Upper lobe of right lung (tissue), 1 donor: ENCODE measurements at regions not wholly inside any gene's neighbourhood (a gene's known extent, or its start where the extent isn't known, plus 50 kb on each side); places are given as distances from the start of the nearest gene placed in this dataset.
A peak's percentile ranks its signal among the peaks of the same experiment; 100 is the strongest.

Experiments used
- ATAC-seq: fragments of 200-7000 bp; cut with Tn5 transposase; one replicate; pipeline ENCODE4 v1.9.1; 2020; ENCODE audit warnings: mild to moderate bottlenecking, moderate library complexity
- DNase-seq: peaks from one replicate; pipeline ENCODE4 v3.0.0-alpha.2; 2020
- H3K27ac ChIP-seq: fragments of 200-600 bp; one replicate; pipeline ENCODE4 v1.8.0; 2022
- H3K27me3 ChIP-seq: fragments of 200-600 bp; one replicate; pipeline ENCODE4 v1.8.0; 2022; ENCODE audit warnings: mild to moderate bottlenecking
- H3K36me3 ChIP-seq: fragments of 200-600 bp; one replicate; pipeline ENCODE4 v1.8.0; 2022
- H3K4me1 ChIP-seq: fragments of 200-600 bp; one replicate; pipeline ENCODE4 v1.8.0; 2022
- H3K4me3 ChIP-seq: fragments of 200-600 bp; one replicate; pipeline ENCODE4 v1.8.0; 2022; ENCODE audit warnings: mild to moderate bottlenecking
- H3K9me3 ChIP-seq: fragments of 200-600 bp; one replicate; pipeline ENCODE4 v1.8.0; 2022
- intact Hi-C: fragments of 100-400 bp; cut with DNase I; formaldehyde crosslinking; loops from one replicate; pipeline ENCODE4 v1.11.0; 2022
- TF ChIP-seq, protein P1 (sequence below): fragments of 200-600 bp; IDR thresholded peaks from one replicate; pipeline ENCODE4 v1.8.0; 2022; ENCODE audit warnings: antibody characterized with exemption
- donor health status: DM: no; HTN: yes; CAD: no; lungs with severe emphysema.

GRCh38 chr6:24994812-24995211, 59.1 kb upstream of the RIPOR2 start:
- peak; percentile 20 for ATAC-seq
- intact Hi-C loops, result loop anchor here (10.0 kb wide), 1 partner anchor 140 kb away; no protein-coding TSS in a partner anchor
- TF ChIP-seq, protein P1, sequence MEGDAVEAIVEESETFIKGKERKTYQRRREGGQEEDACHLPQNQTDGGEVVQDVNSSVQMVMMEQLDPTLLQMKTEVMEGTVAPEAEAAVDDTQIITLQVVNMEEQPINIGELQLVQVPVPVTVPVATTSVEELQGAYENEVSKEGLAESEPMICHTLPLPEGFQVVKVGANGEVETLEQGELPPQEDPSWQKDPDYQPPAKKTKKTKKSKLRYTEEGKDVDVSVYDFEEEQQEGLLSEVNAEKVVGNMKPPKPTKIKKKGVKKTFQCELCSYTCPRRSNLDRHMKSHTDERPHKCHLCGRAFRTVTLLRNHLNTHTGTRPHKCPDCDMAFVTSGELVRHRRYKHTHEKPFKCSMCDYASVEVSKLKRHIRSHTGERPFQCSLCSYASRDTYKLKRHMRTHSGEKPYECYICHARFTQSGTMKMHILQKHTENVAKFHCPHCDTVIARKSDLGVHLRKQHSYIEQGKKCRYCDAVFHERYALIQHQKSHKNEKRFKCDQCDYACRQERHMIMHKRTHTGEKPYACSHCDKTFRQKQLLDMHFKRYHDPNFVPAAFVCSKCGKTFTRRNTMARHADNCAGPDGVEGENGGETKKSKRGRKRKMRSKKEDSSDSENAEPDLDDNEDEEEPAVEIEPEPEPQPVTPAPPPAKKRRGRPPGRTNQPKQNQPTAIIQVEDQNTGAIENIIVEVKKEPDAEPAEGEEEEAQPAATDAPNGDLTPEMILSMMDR, result no peak

DNA sequence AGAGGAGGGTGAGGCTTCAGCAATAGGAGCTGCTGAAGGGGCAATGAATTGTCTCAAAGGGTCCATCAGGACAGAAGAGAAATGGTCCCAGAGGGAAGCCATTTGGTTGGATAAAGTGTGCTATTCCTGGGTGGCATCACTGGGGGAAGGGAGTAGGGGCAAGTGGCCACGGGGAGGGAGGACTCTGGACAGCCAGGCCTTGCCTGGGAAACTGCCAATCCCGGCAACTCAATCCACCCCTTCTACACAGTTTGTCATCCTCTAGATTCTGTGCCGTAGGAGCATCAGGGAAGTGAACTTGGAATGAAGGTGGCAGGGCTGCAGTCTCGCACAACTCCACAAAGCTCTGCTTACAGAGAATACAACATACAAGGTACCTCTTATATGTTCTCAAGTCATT, 59.5 kb upstream of the RIPOR2 start:
- TF ChIP-seq, protein P1, result no peak
- no peaks in the 10 kb centered on the region for H3K27me3 ChIP-seq
- H3K9me3 ChIP-seq, result no peaks in the 10 kb centered on the region
- no peak overlapping the region for H3K4me3 ChIP-seq
- intact Hi-C loops, result loop anchor here (10.0 kb wide), 1 partner anchor 140 kb away; no protein-coding TSS in a partner anchor
- no peak for ATAC-seq
- DNase-seq, result no peak
- no peaks in the 10 kb centered on the region for H3K4me1 ChIP-seq
- H3K27ac ChIP-seq, result no peak overlapping the region
- H3K36me3 ChIP-seq, result no peaks in the 10 kb centered on the region

More at GRCh38 chr6:24994812-24995211, 59.1 kb upstream of the RIPOR2 start:
- Histone ChIP-seq H3K4me1 (no peaks in the 10 kb centered on the region), H3K4me3 (no peak overlapping the region), H3K27ac (no peak overlapping the region), H3K36me3 (no peaks in the 10 kb centered on the region), H3K9me3 (no peaks in the 10 kb centered on the region), H3K27me3 (no peaks in the 10 kb centered on the region)
- DNase-seq, result no peak

DNA sequence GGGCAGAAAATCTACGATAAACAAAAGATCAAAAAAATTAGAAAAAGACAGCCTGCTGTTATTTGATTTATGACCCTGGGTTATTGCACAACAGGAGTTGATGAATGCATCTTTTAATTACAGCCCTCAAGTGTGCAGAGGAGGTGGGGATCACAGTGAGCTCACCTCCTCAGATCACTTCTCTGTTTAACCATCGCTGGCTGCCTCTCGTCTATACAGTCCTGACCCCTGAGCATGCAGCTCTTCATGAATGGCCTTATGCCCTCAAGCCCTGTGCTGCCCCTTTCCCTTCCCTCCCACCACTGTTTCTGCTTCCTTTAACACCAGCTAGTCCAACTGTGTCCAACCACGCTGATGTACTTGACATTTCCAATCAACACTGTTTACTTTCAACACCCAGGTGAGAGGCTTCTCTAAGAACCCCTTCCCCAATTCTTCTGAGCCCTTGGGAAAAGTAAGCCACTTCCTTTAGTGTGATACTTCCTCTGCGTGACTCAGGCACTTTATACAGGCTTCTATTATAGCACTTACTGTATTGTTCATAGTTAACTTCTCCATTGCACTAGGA, 60.6 kb upstream of the RIPOR2 start:
- DNase-seq (no peak), ATAC-seq (peak; percentile 74)
- TF ChIP-seq, protein P1, result no peak
- Histone ChIP-seq H3K27ac (peak overlapping the region; percentile 11), H3K9me3 (no peaks in the 10 kb centered on the region), H3K36me3 (no peaks in the 10 kb centered on the region), H3K4me3 (no peak overlapping the region), H3K4me1 (no peaks in the 10 kb centered on the region), H3K27me3 (no peaks in the 10 kb centered on the region)
- intact Hi-C loops, result loop anchor here (10.0 kb wide), 1 partner anchor 142 kb away; no protein-coding TSS in a partner anchor

DNA sequence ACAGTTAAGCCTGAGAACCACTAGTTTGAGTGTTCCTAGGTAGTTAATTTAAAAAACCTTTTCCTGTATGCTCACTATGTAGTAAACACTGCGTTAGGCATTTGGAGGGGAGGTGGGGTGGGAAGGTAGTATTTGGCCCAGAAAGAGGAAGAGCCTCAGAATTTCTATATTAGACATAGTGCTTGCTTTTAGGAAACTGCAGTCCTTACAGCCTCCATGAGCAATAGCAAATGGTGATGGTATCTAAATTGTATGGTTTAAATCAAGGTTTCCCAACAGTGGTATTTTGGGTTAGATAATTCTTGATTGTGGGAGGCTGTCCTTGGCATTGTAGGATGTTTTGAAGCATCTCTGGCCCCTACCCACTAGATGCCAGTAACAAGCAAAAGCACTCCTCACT, 61.5 kb upstream of the RIPOR2 start:
- H3K9me3 ChIP-seq, result no peaks in the 10 kb centered on the region
- ATAC-seq (peak; percentile 40), DNase-seq (no peak)
- intact Hi-C loops, result loop anchor here (10.0 kb wide), 1 partner anchor 142 kb away; no protein-coding TSS in a partner anchor
- no peaks in the 10 kb centered on the region for H3K4me1 ChIP-seq
- no peaks in the 10 kb centered on the region for H3K27me3 ChIP-seq
- no peak overlapping the region for H3K4me3 ChIP-seq
- TF ChIP-seq, protein P1, result no peak
- no peaks in the 10 kb centered on the region for H3K36me3 ChIP-seq
- peak overlapping the region; percentile 11 for H3K27ac ChIP-seq

GRCh38 chr6:24997905-24998304, 62.1 kb upstream of the RIPOR2 start:
- H3K4me3 ChIP-seq, result no peak overlapping the region
- DNase-seq, result no peak
- ATAC-seq, result no peak
- no peaks in the 10 kb centered on the region for H3K4me1 ChIP-seq
- TF ChIP-seq, protein P1, result no peak
- no peaks in the 10 kb centered on the region for H3K27me3 ChIP-seq
- H3K27ac ChIP-seq, result no peak overlapping the region
- H3K9me3 ChIP-seq, result no peaks in the 10 kb centered on the region
- H3K36me3 ChIP-seq, result no peaks in the 10 kb centered on the region
- intact Hi-C loops, result loop anchor here (10.0 kb wide), 1 partner anchor 143 kb away; no protein-coding TSS in a partner anchor
